LNCAP (cell line): ENCODE measurements at regions not wholly inside any gene's neighbourhood (a gene's known extent, or its start where the extent isn't known, plus 50 kb on each side); places are given as distances from the start of the nearest gene placed in this dataset.

Experiments used
- TF ChIP-seq, protein P1 (sequence below): fragments of 450-650 bp; IDR thresholded peaks from 2 replicates; pipeline ENCODE4 v1.5.1; 2017; ENCODE audit warnings: mild to moderate bottlenecking

DNA sequence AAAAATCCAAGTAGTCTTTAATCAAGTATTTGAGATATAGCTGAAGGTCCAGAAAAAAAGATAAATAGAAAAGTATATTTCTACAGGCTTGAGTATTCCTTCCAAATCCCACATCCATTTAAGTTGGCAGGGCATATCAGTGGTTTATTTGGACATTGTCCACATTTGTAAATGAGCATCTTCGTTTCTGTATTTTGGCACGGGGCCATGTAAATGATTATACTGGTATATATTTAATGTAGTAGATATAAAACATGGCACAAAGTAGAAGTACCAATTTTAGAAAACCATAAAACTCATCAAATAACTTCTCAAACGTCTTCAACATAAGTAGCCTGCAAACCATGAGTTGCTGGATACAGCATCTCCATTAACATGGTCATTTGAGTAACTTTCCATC, 437.4 kb upstream of the SOX5 start:
- TF ChIP-seq, protein P1, sequence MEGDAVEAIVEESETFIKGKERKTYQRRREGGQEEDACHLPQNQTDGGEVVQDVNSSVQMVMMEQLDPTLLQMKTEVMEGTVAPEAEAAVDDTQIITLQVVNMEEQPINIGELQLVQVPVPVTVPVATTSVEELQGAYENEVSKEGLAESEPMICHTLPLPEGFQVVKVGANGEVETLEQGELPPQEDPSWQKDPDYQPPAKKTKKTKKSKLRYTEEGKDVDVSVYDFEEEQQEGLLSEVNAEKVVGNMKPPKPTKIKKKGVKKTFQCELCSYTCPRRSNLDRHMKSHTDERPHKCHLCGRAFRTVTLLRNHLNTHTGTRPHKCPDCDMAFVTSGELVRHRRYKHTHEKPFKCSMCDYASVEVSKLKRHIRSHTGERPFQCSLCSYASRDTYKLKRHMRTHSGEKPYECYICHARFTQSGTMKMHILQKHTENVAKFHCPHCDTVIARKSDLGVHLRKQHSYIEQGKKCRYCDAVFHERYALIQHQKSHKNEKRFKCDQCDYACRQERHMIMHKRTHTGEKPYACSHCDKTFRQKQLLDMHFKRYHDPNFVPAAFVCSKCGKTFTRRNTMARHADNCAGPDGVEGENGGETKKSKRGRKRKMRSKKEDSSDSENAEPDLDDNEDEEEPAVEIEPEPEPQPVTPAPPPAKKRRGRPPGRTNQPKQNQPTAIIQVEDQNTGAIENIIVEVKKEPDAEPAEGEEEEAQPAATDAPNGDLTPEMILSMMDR, result no peak

DNA sequence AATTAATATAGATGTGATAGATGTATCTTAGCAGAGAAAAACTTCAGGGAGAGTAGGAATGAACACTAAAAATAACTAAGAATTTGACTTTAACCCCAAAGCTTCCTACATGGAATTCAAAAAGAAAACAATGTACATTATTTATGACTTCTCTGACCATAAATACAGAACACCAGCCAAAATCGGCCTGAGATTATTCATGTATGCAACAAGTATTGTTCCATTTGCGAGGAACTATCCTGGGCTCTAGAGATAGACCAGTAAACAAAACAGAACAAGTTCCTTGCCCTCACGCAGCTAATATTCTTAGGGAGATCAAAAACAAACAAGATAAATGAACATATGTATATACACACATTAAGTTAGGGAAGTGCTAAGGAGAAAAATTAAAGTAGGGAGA, 432.3 kb upstream of the SOX5 start:
- TF ChIP-seq, protein P1, result no peak

DNA sequence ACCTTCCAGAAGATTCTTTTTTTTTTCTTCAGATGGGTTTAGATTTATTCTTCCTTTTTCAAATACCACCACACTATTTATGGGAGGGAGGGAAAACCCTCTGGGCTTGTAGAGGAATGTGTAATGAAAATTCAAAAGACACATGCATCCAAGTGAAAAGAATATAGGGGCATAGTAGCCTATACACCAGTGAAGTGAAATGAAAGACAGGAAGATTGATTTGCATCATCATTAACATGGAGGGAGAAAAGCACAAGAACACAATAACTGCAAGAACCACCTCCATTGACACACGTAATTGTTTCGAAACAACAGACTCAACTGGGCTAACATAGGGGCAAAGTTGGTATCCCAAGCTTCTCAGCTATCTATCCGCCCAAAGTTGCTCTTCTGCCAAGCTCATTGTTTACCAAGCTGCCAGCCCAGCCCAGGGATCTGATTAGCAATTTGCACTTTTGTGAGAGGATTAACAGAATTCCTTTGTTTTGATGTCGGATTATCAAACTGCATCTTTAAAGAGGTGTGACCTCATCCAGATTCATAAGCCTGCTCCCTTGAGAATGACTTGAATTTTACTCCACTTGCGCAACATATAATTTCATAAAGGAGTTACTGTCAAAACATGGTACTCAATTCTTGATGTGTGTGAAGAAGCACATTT, 430.5 kb upstream of the SOX5 start:
- TF ChIP-seq, protein P1, result no peak

DNA sequence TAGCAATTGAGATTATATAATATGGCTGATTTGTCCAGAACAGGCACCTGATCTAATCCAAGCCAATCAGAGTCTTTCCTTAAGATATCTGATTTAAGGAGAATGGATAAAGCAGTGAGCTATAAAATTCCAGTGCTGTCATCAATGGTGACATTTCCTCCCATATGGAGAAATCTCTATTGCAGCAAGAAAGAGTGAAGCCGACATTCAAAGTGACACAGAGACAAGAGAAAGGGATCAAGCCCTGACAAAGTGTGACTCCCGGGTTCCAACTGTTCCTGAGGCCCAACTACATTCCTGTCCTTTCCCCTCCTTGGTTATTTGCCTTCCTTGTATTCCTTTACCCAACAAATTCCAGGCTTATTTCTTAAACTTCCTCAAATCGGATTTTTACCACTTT, 430.0 kb upstream of the SOX5 start:
- TF ChIP-seq, protein P1, result no peak

DNA sequence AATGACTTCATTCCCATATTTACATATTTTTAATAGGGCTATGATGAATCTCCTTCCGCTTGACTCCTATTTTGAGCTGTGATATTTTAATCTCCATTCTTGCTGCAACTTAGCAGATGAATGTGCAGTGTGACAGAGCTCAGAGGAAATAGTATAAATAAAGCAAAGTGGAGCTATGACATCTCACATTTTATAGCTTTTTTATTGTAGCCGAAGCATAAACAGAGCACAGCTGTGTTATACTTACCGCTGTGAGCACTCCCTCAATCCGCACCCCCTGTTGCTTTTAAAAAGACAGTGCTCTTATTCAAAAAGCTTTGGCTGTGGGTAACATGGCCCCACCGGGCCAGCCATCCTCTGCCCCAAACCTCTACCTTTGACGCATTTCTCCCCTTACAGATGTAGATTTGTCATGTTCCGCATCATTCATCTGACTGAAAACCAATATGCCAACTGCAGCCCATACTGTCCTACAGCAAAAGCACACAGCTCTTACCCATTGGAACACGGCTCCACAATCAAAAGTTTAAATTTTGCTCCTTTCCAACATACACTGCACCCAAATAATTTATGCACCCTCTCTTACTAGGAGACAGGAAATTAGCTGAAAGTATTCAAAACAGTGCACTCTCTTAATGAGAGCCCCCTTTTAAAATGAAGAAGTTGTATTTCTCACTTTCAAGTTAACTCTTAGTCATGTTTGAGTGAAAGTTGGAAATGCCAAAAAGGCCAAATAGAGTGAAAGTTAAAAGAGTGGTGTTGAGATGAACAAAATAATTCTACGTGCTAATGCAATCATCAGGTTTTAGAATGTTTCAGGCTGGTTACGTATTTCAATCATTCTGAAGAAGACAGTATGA, 429.3 kb upstream of the SOX5 start:
- TF ChIP-seq, protein P1, result no peak

DNA sequence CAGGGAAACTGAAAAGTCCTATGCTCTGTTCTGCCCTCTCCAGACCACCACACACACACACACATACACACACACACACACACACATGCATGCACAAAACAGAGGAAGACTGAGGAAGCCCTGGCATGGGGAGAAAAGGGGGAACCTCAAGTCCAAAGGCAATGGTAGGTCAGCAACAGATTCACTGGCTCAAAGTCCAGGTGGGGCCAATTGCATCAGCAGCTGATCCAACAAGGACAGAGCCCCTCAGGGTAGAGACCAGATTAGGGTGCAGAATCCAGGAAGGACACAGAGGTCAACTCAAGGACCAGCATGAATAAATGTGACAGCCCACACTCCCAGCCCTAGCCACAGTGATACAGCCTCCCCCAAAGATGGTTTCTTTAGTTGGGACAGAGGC, 425.0 kb upstream of the SOX5 start:
- TF ChIP-seq, protein P1, result no peak

DNA sequence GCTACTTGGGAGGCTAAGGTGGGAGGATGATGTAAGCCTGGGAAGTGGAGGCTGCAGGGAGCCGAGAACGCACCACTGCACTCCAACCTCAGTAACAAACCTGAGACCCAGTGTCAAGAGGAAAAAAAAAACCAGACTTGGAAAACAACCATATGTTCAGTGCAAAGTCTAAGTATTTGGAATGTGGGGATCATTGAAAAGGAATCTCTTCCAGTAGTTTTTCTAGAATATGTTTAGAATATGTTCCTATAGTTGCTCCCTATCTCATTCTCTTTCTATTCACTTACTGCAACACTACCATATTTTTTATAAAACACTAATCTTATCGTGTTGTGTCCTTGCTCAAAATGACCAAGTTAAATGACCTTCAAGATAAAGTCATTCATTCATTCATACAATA, 423.5 kb upstream of the SOX5 start:
- TF ChIP-seq, protein P1, result no peak
